K562 (cell line): ENCODE measurements at regions not wholly inside any gene's neighbourhood (a gene's known extent, or its start where the extent isn't known, plus 50 kb on each side); places are given as distances from the start of the nearest gene placed in this dataset.

Source experiments
- ATAC-seq: fragments of 200-7000 bp; cut with Tn5 transposase; 3 replicates; pipeline ENCODE4 v1.9.1; 2020; ENCODE audit warnings: moderate library complexity
- BruUV-seq: library from RNA; stranded (reverse); fragments of 400-500 nt; replicated peaks from 2 replicates; lab custom pipeline; 2021; lab: Mats Ljungman, UMichigan
- CTCF ChIA-PET: fragments of 300-600 bp; formaldehyde crosslinking; extraction: SDS; loops from one replicate; lab custom pipeline; 2021; ENCODE audit warnings: low intra/inter-chr PET ratio; lab: Yijun Ruan, JAX
- POLR2A ChIA-PET: fragments of 300-600, 350-650 bp; sonication (Branson Sonifier 250); formaldehyde crosslinking; extraction: SDS; loops from one replicate; lab custom pipeline; 2021; ENCODE audit warnings: antibody characterized with exemption, inconsistent platforms; lab: Yijun Ruan, JAX
- DNase-seq, 4 experiments: peaks; one replicate each; pipeline versions ENCODE4 v3.0.0 to v3.0.0-alpha.2; 2011 to 2018; ENCODE audit warnings: low spot score in 3 of 4, mixed read lengths in 3 of 4; ENCODE audit errors: extremely low read depth in 1 of 4
- FAIRE-seq: peaks from 2 replicates; lab custom pipeline; 2011; peaks lifted over from hg19 to GRCh38; lab: Jason Lieb, UNC
- H2AFZ ChIP-seq: 2 replicates; pipeline ENCODE4 v1.6.0; 2011; ENCODE audit warnings: low read depth, low read length, control low read depth, inconsistent platforms
- H3K27ac ChIP-seq: fragments of 200-600 bp; 3 replicates; pipeline ENCODE4 v1.8.0; 2011; ENCODE audit warnings: low read depth, mild to moderate bottlenecking, control low read depth, inconsistent platforms, low read length, moderate library complexity, mixed read lengths; ENCODE audit errors: extremely low read depth
- H3K27me3 ChIP-seq, 2 experiments: fragments of 300-600 bp in 1 of 2; 2 replicates in 1 of 2; 3 replicates in 1 of 2; pipeline versions ENCODE4 v1.6.0 to v1.8.0; 2011; ENCODE audit warnings: inconsistent platforms in 2 of 2, low read length in 2 of 2, mild to moderate bottlenecking in 1 of 2, mixed read lengths in 1 of 2, moderate library complexity in 1 of 2; ENCODE audit not compliant: control insufficient read depth in 2 of 2, insufficient read depth in 2 of 2
- H3K36me3 ChIP-seq: fragments of 300-600 bp; 3 replicates; pipeline ENCODE4 v1.8.0; 2011; ENCODE audit warnings: mild to moderate bottlenecking, low read length, inconsistent platforms; ENCODE audit not compliant: control insufficient read depth, insufficient read depth
- H3K4me1 ChIP-seq, 2 experiments: fragments of 200-600 bp in 1 of 2; replicated peaks in 1 of 2; 2 replicates in 1 of 2; 3 replicates in 1 of 2; pipeline versions ENCODE4 v1.5.1 to v1.8.0; 2011; ENCODE audit warnings: inconsistent platforms in 2 of 2, low read length in 2 of 2, mild to moderate bottlenecking in 1 of 2, mixed read lengths in 1 of 2, moderate library complexity in 1 of 2; ENCODE audit not compliant: control insufficient read depth in 2 of 2, insufficient read depth in 2 of 2
- H3K4me2 ChIP-seq: 2 replicates; pipeline ENCODE4 v1.6.1; 2011; ENCODE audit warnings: low read length, control low read depth, inconsistent platforms, mixed read lengths; ENCODE audit not compliant: insufficient read depth
- H3K4me3 ChIP-seq: fragments of 200-600 bp; sonication (generic), shearing (Covaris generic); 2 replicates; pipeline ENCODE4 v1.5.1; 2016; ENCODE audit warnings: control low read depth, inconsistent platforms
- H3K79me2 ChIP-seq: fragments of 200-600 bp; 3 replicates; pipeline ENCODE4 v1.8.0; 2011; ENCODE audit warnings: low read length, inconsistent platforms; ENCODE audit not compliant: control insufficient read depth, insufficient read depth
- H3K9ac ChIP-seq, 2 experiments: 2 replicates each; pipeline versions ENCODE4 v1.6.0 to v1.6.1; 2011; ENCODE audit warnings: low read depth in 2 of 2, low read length in 2 of 2, control low read depth in 1 of 2, inconsistent platforms in 1 of 2, mild to moderate bottlenecking in 1 of 2, mixed read lengths in 1 of 2; ENCODE audit not compliant: insufficient read depth in 1 of 2
- H3K9me1 ChIP-seq: one replicate; pipeline ENCODE4 v1.6.0; 2011; ENCODE audit warnings: inconsistent platforms, mild to moderate bottlenecking, low read length, moderate library complexity; ENCODE audit not compliant: control insufficient read depth, insufficient read depth
- H3K9me3 ChIP-seq: replicated peaks from 2 replicates; pipeline ENCODE4 v1.5.1; 2011; ENCODE audit warnings: low read depth, low read length, inconsistent platforms; ENCODE audit not compliant: control insufficient read depth, insufficient read depth
- H4K20me1 ChIP-seq: replicated peaks from 2 replicates; pipeline ENCODE4 v1.6.1; 2011; ENCODE audit warnings: low read length, inconsistent platforms, mixed read lengths; ENCODE audit not compliant: control insufficient read depth, insufficient read depth
- CLOCK ChIP-seq: fragments of 250-450 bp; sonication (Bioruptor Pico); IDR thresholded peaks from 2 replicates; pipeline ENCODE4 v1.4.0; 2020; ENCODE audit warnings: mild to moderate bottlenecking, moderate library complexity, borderline replicate concordance
- NCOA6 ChIP-seq: fragments of 450-650 bp; IDR thresholded peaks from 2 replicates; pipeline ENCODE4 v1.6.1; 2017; ENCODE audit warnings: mild to moderate bottlenecking
- SMARCE1 ChIP-seq: fragments of 450-650 bp; IDR thresholded peaks from 2 replicates; pipeline ENCODE4 v1.7.1; 2016; ENCODE audit warnings: mild to moderate bottlenecking
- SP2 ChIP-seq: IDR thresholded peaks from 2 replicates; pipeline ENCODE4 v1.6.1; 2011; ENCODE audit warnings: mild to moderate bottlenecking, low read depth, low read length, moderate library complexity; ENCODE audit not compliant: poor library complexity, severe bottlenecking; ENCODE audit errors: extremely low read depth
- SRSF1 ChIP-seq: fragments of 200-400 bp; formaldehyde crosslinking; IDR thresholded peaks from 2 replicates; pipeline ENCODE4 v1.6.1; 2017; ENCODE audit warnings: mild to moderate bottlenecking, low read depth, low read length, moderate library complexity
- ZNF507 ChIP-seq: conservative IDR thresholded peaks from 2 replicates; pipeline ENCODE4 v1.6.1; 2017; ENCODE audit warnings: missing genetic modification characterization, missing compliant biosample characterization
- ZNF583 ChIP-seq: fragments of 250-450 bp; sonication (Bioruptor Pico); IDR thresholded peaks from 2 replicates; pipeline ENCODE4 v1.4.0; 2020
- ZNF764 ChIP-seq: fragments of 250-450 bp; sonication (Bioruptor Pico); IDR thresholded peaks from 2 replicates; pipeline ENCODE4 v1.4.0; 2020; ENCODE audit warnings: low read depth, mild to moderate bottlenecking, moderate library complexity
- ZNF77 ChIP-seq: fragments of 250-450 bp; sonication (Bioruptor Pico); IDR thresholded peaks from 2 replicates; pipeline ENCODE4 v1.5.0; 2020
- WGBS: fragments of 100-300 bp; shearing (Covaris generic); methylation state at CpG from one replicate; pipeline ENCODE4 v1.1.6; 2016; ENCODE audit warnings: low coverage, mixed read lengths; ENCODE audit not compliant: insufficient coverage; ENCODE audit errors: missing lambda C conversion rate; 5-methylcytosine and 5-hydroxymethylcytosine counted together
- in situ Hi-C: fragments of 300-500 bp; cut with MboI; formaldehyde crosslinking; loops from 4 replicates; pipeline ENCODE4 v1.15.0; 2018; ENCODE audit warnings: inconsistent platforms, mixed read lengths
- intact Hi-C: fragments of 100-400 bp; cut with micrococcal nuclease; formaldehyde crosslinking; loops from 2 replicates; pipeline ENCODE4 v1.14.2; 2022
- TF ChIP-seq, protein P1 (sequence below): sonication (generic); formaldehyde crosslinking; IDR thresholded peaks from 2 replicates; pipeline ENCODE4 v1.8.0; 2022; ENCODE audit warnings: mild to moderate bottlenecking, missing genetic modification reagents, borderline replicate concordance
- TF ChIP-seq, protein P2 (sequence below): IDR thresholded peaks from 2 replicates; pipeline ENCODE4 v1.6.1; 2016; ENCODE audit warnings: missing genetic modification characterization, missing compliant biosample characterization

- in situ Hi-C loops (no loop called here), intact Hi-C loops (no loop called here)
- ChIA-PET CTCF (no interaction called here), POLR2A (no interaction called here)
- Histone ChIP-seq H2AFZ (no peak overlapping the region), H3K4me3 (no peak overlapping the region), H3K9me3 (no peaks in the 10 kb centered on the region), H3K9ac (no peak overlapping the region), H3K36me3 (no peaks in the 10 kb centered on the region; the same call in 2 of the 3 replicates), H4K20me1 (no peaks in the 10 kb centered on the region), H3K4me2 (no peak overlapping the region), H3K9me1 (no peaks in the 10 kb centered on the region), H3K4me1 (no peaks in the 10 kb centered on the region), H3K79me2 (no peaks in the 10 kb centered on the region), H3K27me3 (no peaks in the 10 kb centered on the region), H3K27ac (no peak overlapping the region)
- FAIRE-seq: no peak
- TF ChIP-seq ZNF507 (tag) (peak; percentile 88), NCOA6 (no peak)
- TF ChIP-seq, protein P1, sequence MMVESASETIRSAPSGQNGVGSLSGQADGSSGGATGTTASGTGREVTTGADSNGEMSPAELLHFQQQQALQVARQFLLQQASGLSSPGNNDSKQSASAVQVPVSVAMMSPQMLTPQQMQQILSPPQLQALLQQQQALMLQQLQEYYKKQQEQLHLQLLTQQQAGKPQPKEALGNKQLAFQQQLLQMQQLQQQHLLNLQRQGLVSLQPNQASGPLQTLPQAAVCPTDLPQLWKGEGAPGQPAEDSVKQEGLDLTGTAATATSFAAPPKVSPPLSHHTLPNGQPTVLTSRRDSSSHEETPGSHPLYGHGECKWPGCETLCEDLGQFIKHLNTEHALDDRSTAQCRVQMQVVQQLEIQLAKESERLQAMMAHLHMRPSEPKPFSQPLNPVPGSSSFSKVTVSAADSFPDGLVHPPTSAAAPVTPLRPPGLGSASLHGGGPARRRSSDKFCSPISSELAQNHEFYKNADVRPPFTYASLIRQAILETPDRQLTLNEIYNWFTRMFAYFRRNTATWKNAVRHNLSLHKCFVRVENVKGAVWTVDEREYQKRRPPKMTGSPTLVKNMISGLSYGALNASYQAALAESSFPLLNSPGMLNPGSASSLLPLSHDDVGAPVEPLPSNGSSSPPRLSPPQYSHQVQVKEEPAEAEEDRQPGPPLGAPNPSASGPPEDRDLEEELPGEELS (CRISPR knock-in tag): no peak
- BruUV-seq: no TSS peak
- no peak for ATAC-seq
- WGBS: 94% methylated on average over 1 of the region's 1 CpG
- no peak for DNase-seq
Observed at GRCh38 chr15:94987085-94987484, 755.7 kb downstream of the MCTP2 start.

GRCh38 chr15:94991718-94992117 is 760.4 kb downstream of the MCTP2 start:
- Histone ChIP-seq H3K4me3 (no peak overlapping the region), H3K36me3 (no peaks in the 10 kb centered on the region), H3K9ac (no peak overlapping the region), H2AFZ (no peak overlapping the region), H3K4me2 (no peak overlapping the region), H3K9me3 (no peaks in the 10 kb centered on the region), H3K27ac (no peak overlapping the region), H3K9me1 (no peaks in the 10 kb centered on the region), H3K27me3 (no peaks in the 10 kb centered on the region), H3K4me1 (no peaks in the 10 kb centered on the region), H4K20me1 (no peaks in the 10 kb centered on the region), H3K79me2 (no peaks in the 10 kb centered on the region)
- FAIRE-seq (no peak), ATAC-seq (no peak), DNase-seq (no peak)
- ChIA-PET POLR2A (no interaction called here), CTCF (no interaction called here)
- intact Hi-C loops (no loop called here), in situ Hi-C loops (no loop called here)
- BruUV-seq: no TSS peak
- WGBS: 81% methylated on average over 8 of the region's 8 CpGs
- TF ChIP-seq ZNF764 (CRISPR knock-in tag) (no peak), SMARCE1 (no peak), CLOCK (CRISPR knock-in tag) (no peak), SP2 (no peak), ZNF583 (no peak), ZNF77 (CRISPR knock-in tag) (no peak), SRSF1 (no peak)
- TF ChIP-seq, protein P2, sequence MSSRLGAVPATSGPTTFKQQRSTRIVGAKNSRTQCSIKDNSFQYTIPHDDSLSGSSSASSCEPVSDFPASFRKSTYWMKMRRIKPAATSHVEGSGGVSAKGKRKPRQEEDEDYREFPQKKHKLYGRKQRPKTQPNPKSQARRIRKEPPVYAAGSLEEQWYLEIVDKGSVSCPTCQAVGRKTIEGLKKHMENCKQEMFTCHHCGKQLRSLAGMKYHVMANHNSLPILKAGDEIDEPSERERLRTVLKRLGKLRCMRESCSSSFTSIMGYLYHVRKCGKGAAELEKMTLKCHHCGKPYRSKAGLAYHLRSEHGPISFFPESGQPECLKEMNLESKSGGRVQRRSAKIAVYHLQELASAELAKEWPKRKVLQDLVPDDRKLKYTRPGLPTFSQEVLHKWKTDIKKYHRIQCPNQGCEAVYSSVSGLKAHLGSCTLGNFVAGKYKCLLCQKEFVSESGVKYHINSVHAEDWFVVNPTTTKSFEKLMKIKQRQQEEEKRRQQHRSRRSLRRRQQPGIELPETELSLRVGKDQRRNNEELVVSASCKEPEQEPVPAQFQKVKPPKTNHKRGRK: no peak
